ENCODE measurements at regions not wholly inside any gene's neighbourhood (a gene's known extent, or its start where the extent isn't known, plus 50 kb on each side); places are given as distances from the start of the nearest gene placed in this dataset.

DNA sequence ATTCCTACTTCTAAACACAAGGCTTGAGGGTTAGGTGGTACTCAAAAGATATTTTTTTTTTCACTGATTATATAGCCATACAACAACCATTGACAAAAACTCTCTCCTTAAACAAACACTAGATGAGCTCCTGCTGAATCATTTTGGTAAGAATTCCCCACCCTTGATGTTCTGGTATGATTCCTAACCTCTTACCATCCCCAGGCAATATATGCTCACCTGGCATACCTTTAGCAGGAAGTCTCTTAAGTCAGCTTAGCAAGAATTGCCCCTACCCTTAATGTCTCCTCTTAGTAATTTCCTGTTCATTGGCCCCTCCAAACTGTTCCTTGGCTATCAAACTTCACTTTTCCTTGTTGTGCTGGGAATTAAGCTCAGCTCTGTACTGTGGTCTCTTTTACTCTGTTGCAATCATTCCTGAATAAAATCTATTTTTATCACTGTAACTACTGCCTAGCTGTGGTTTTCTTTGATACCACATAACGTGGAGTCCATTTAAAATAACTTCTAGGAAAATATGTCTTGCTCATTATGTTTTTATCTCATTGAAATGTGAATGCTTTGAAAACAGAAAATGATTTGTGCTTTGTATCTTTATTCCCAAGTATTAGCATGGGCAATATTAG, 712.6 kb downstream of the SLC16A7 start:
- H3K27ac ChIP-seq (ENCODE audit: low read length), result no peak overlapping the region
- H3K4me1 ChIP-seq (ENCODE audit: insufficient read depth, low read length), result no peaks in the 10 kb centered on the region
- no peak overlapping the region for H3K9ac ChIP-seq (ENCODE audit: low read depth, low read length)
- no peaks in the 10 kb centered on the region for H3K27me3 ChIP-seq (ENCODE audit: insufficient read depth, low read length)
- H3K4me3 ChIP-seq (ENCODE audit: low read length), result no peak overlapping the region
- H3K9me3 ChIP-seq (ENCODE audit: insufficient read depth, low read depth, low read length), result no peaks in the 10 kb centered on the region
- no peaks in the 10 kb centered on the region for H3K36me3 ChIP-seq (ENCODE audit: insufficient read depth, low read depth, low read length)

DNA sequence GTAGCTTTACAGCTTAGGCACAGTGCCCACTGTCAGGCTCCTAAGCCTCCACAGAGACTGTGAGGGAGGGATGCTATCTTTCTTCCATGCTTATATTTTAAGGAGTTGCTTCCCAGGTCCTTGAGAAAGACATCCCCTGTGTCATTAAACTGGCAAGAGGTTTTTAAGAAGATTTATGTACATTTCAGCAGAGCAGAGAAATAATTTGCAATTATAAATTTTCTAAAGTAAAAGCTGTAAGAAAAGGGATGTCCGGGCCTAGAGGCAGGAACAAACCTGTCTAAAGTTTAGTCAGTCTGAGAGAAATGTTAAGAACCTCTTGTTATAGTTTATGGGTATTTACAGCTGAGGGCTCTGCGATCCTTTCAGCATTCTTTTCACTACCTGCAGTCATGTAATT, 716.1 kb downstream of the SLC16A7 start:
- no peaks in the 10 kb centered on the region for H3K36me3 ChIP-seq (ENCODE audit: insufficient read depth, low read depth, low read length)
- H3K27me3 ChIP-seq (ENCODE audit: insufficient read depth, low read length), result no peaks in the 10 kb centered on the region
- no peaks in the 10 kb centered on the region for H3K9me3 ChIP-seq (ENCODE audit: insufficient read depth, low read depth, low read length)
- H3K4me1 ChIP-seq (ENCODE audit: insufficient read depth, low read length), result no peaks in the 10 kb centered on the region
- no peak overlapping the region for H3K27ac ChIP-seq (ENCODE audit: low read length)
- H3K4me3 ChIP-seq (ENCODE audit: low read length), result no peak overlapping the region
- H3K9ac ChIP-seq (ENCODE audit: low read depth, low read length), result no peak overlapping the region

DNA sequence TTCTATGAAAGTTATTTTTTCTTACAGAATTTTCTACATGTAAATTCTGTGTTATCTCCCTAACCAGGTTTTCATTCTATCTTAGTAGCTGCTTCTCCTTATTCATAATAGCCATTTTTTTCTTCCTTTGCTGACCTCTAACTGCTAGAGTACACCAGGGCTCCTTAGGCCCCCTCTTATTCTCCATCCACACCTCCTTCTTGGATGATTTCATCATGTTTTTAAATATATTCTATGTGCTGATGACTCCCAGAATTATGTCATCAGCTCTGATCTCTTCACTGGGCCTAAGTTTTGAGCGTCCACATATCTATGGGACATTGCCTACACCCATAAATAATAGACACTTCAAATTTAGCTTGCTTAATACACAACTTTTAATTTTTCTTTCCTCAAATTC, 721.5 kb downstream of the SLC16A7 start:
- Histone ChIP-seq H3K4me1 (ENCODE audit: insufficient read depth, low read length) (no peaks in the 10 kb centered on the region), H3K27ac (ENCODE audit: low read length) (no peak overlapping the region), H3K9ac (ENCODE audit: low read depth, low read length) (no peak overlapping the region), H3K27me3 (ENCODE audit: insufficient read depth, low read length) (no peaks in the 10 kb centered on the region), H3K36me3 (ENCODE audit: insufficient read depth, low read depth, low read length) (no peaks in the 10 kb centered on the region), H3K4me3 (ENCODE audit: low read length) (no peak overlapping the region), H3K9me3 (ENCODE audit: insufficient read depth, low read depth, low read length) (no peaks in the 10 kb centered on the region)

DNA sequence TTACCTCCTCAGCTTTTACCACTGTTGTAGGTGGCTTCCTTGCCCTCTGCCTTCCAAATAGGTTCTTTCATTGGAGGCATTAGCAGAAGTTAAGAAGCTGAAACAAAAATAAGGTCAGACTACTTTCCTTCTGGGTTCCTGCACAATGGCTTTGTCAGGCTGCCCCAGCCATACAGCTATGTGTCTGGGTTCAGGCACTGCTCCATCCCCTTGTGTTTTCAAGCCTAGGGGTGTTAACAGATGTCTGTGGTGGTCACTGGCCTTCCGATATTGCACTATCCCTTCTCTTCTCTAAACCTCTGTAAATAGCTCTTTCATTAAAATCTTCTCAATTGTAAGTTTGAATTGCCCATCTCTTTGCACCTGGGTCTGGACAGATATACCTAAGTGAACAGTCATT, 728.9 kb downstream of the SLC16A7 start:
- Histone ChIP-seq H3K27ac (ENCODE audit: low read length) (no peak overlapping the region), H3K9me3 (ENCODE audit: insufficient read depth, low read depth, low read length) (no peaks in the 10 kb centered on the region), H3K4me3 (ENCODE audit: low read length) (no peak overlapping the region), H3K27me3 (ENCODE audit: insufficient read depth, low read length) (no peaks in the 10 kb centered on the region), H3K9ac (ENCODE audit: low read depth, low read length) (no peak overlapping the region), H3K4me1 (ENCODE audit: insufficient read depth, low read length) (no peaks in the 10 kb centered on the region), H3K36me3 (ENCODE audit: insufficient read depth, low read depth, low read length) (no peaks in the 10 kb centered on the region)

DNA sequence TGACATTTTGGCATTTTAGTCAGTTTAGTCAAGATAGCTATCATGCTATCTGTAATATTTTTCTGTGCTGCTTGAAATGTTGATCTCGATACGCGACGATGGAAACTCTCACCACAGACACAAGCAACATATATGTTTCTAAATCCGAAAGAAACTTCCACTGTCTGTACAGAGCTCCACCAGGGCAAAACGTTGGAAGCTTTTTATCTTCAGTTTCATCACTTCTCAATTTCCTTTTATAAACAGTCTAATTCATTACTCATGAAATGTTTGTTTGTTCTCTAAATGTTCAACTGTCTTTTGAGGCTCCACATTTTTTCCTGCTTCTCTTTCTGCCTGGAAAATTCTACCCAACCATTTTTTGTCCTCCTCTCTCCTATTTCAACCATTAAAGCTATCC, 737.6 kb downstream of the SLC16A7 start:
- Histone ChIP-seq H3K4me1 (ENCODE audit: insufficient read depth, low read length) (0 out of 2 replicates have a peak, but pooled peaks cover 4% of the 10 kb centered on the region), H3K27me3 (ENCODE audit: insufficient read depth, low read length) (no peaks in the 10 kb centered on the region), H3K27ac (ENCODE audit: low read length) (no peak overlapping the region), H3K9me3 (ENCODE audit: insufficient read depth, low read depth, low read length) (no peaks in the 10 kb centered on the region), H3K36me3 (ENCODE audit: insufficient read depth, low read depth, low read length) (no peaks in the 10 kb centered on the region), H3K4me3 (ENCODE audit: low read length) (no peak overlapping the region), H3K9ac (ENCODE audit: low read depth, low read length) (no peak overlapping the region)

DNA sequence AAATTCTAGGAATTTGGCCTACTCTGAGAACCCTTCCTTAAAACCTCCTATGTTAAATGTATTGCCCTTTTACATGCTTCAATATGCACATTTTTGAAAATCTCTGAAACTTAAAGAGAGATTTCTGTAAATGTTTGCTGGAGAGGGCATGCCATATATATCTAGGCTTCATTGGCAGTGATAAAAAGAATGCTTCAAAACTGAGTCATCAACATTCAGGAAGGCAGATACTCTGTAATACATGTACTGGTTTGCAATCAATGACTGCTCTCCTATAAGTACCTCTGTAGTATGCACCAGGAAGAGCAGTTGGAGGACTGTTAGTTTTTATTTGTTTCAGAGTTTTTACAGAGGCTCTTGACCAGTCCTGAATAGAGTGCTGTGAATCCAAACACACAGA, 739.9 kb downstream of the SLC16A7 start:
- no peaks in the 10 kb centered on the region for H3K27me3 ChIP-seq (ENCODE audit: insufficient read depth, low read length)
- no peak overlapping the region for H3K4me3 ChIP-seq (ENCODE audit: low read length)
- H3K36me3 ChIP-seq (ENCODE audit: insufficient read depth, low read depth, low read length), result no peaks in the 10 kb centered on the region
- no peak overlapping the region for H3K27ac ChIP-seq (ENCODE audit: low read length)
- H3K4me1 ChIP-seq (ENCODE audit: insufficient read depth, low read length), result 0 out of 2 replicates have a peak, but pooled peaks cover 4% of the 10 kb centered on the region
- no peak overlapping the region for H3K9ac ChIP-seq (ENCODE audit: low read depth, low read length)
- H3K9me3 ChIP-seq (ENCODE audit: insufficient read depth, low read depth, low read length), result no peaks in the 10 kb centered on the region

DNA sequence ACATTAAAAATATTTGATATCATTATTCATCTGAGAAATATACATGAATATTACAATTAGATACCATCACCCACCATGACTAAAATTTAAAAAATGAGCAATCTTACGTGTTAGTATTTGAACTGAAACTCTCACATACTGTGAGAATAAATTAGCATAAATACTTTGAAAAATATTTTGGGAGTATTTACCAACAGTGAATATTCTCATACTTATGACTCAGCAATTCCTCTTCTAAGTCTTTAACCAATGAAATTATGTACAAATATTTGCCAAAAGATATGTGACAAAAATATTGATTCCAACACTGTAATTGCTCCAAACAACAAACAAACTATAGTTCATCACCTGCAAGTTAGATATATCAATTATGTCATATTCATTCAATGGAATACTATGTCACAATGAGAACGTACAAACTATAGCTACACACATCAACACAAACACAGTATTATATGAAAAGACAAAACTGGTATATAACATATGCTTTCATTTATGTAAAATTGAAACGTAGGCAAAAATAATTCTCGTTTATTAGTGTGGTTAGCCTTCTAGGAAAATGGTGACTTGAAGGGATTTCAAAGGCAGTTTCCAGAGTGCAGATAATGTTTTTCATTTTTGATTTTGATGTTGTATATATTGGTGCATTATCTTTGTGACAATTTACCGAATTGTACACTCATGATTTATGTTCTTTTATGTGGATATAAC, 742.2 kb downstream of the SLC16A7 start:
- Histone ChIP-seq H3K4me1 (ENCODE audit: insufficient read depth, low read length) (0 out of 2 replicates have a peak, but pooled peaks cover 4% of the 10 kb centered on the region), H3K36me3 (ENCODE audit: insufficient read depth, low read depth, low read length) (no peaks in the 10 kb centered on the region), H3K9me3 (ENCODE audit: insufficient read depth, low read depth, low read length) (no peaks in the 10 kb centered on the region), H3K27me3 (ENCODE audit: insufficient read depth, low read length) (no peaks in the 10 kb centered on the region), H3K9ac (ENCODE audit: low read depth, low read length) (no peak overlapping the region), H3K27ac (ENCODE audit: low read length) (no peak overlapping the region), H3K4me3 (ENCODE audit: low read length) (no peak overlapping the region)

DNA sequence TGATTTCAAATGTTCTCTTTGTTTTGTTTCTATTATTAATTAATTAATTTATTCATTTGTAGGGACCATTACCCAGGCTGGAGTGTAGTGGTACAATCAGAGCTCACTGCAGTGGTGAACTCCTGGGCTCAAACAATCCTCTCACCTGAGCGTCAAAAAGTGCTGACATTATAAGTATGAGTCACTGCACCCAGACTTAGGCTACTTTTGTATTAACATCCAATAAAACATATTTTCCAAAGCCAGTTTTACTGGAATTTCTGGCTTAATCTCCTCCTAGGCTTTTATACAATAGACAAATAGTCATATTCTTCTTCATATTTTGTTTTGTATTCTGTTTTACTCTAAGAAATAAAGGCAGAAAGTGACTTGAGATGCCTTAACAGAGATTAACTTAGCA, 749.6 kb downstream of the SLC16A7 start:
- Histone ChIP-seq H3K27me3 (ENCODE audit: insufficient read depth, low read length) (no peaks in the 10 kb centered on the region), H3K36me3 (ENCODE audit: insufficient read depth, low read depth, low read length) (no peaks in the 10 kb centered on the region), H3K4me3 (ENCODE audit: low read length) (no peak overlapping the region), H3K4me1 (ENCODE audit: insufficient read depth, low read length) (no peaks in the 10 kb centered on the region), H3K9me3 (ENCODE audit: insufficient read depth, low read depth, low read length) (no peaks in the 10 kb centered on the region), H3K9ac (ENCODE audit: low read depth, low read length) (no peak overlapping the region), H3K27ac (ENCODE audit: low read length) (no peak overlapping the region)

DNA sequence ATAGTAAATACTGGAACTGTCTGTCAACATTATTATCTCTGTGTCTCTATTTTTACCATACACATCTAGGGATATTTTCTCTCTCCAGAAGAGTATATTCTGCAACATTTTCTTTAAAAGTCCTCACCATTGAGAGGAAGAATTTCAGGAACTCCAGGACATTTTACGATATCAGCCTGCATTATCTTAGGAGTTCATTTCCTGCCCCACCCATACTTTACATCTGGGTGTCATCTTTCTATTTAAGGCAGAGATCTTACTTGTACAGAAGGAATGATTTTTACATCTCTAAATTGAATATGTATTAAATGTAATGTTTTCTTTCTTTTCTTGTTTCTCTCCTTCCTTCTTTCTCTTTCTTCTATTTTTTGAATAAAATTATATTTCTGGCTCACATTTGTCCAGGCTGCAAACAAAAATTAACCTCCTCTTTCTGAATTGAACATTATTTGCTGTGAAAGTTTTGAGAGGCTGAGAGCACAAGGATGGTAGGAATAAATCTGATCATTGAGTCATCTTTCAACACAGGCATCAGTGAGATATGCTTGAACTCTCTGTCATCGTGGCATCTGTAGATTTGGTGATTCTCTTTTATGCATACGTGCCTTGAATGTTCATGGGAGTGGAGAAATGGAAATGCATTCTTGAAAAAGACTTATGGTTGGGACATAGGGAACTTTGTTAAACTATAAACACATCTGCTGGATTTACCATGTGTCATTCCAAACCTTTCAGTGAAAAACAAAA, 753.6 kb downstream of the SLC16A7 start:
- Histone ChIP-seq H3K27ac (ENCODE audit: low read length) (no peak overlapping the region), H3K36me3 (ENCODE audit: insufficient read depth, low read depth, low read length) (no peaks in the 10 kb centered on the region), H3K9ac (ENCODE audit: low read depth, low read length) (no peak overlapping the region), H3K9me3 (ENCODE audit: insufficient read depth, low read depth, low read length) (no peaks in the 10 kb centered on the region), H3K4me1 (ENCODE audit: insufficient read depth, low read length) (no peaks in the 10 kb centered on the region), H3K4me3 (ENCODE audit: low read length) (no peak overlapping the region), H3K27me3 (ENCODE audit: insufficient read depth, low read length) (no peaks in the 10 kb centered on the region)

DNA sequence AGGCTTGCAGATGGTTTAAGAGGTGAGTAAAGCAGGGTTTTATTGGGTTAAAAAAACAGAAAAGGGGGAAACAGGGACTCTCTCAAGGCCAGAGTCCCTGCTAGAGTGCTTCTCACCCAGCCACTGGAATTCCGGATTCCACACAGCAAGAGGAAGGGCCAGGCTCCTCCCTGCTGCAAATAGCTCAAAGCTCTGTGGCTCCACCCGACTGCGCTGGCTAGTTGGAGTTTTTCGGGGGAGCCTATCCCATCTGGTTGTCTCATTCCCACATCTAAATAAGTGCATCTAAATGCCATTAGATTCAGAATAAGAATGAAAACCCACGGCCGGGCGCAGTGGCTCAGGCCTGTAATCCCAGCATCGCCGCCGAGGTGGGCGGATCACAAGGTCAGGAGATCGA, 791.5 kb downstream of the SLC16A7 start:
- no peaks in the 10 kb centered on the region for H3K4me1 ChIP-seq (ENCODE audit: insufficient read depth, low read length)
- H3K27ac ChIP-seq (ENCODE audit: low read length), result no peak overlapping the region
- H3K9me3 ChIP-seq (ENCODE audit: insufficient read depth, low read depth, low read length), result 0 out of 2 replicates have a peak, but pooled peaks cover 9% of the 10 kb centered on the region
- H3K9ac ChIP-seq (ENCODE audit: low read depth, low read length), result no peak overlapping the region
- H3K4me3 ChIP-seq (ENCODE audit: low read length), result no peak overlapping the region
- H3K27me3 ChIP-seq (ENCODE audit: insufficient read depth, low read length), result no peaks in the 10 kb centered on the region
- no peaks in the 10 kb centered on the region for H3K36me3 ChIP-seq (ENCODE audit: insufficient read depth, low read depth, low read length)

DNA sequence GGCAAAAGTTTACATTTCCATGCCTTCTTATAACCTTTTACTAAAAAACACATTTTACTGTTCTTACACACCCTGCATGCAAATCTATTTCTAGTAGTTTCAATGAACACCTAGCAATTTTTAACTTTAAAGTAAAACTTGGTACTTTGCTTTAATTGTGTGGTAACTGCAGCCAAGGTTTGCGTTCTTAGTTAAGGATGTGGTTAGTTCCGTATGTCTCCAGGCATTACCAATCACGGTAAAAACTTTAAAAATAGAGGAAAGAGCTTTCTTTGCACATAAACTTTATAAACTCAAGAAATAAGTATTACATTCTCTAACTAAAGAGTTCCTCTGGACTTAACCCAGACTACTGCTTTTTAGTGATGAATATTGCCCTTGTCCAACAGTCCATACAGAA, 795.2 kb downstream of the SLC16A7 start:
- no peak overlapping the region for H3K27ac ChIP-seq (ENCODE audit: low read length)
- H3K27me3 ChIP-seq (ENCODE audit: insufficient read depth, low read length), result no peaks in the 10 kb centered on the region
- H3K4me3 ChIP-seq (ENCODE audit: low read length), result no peak overlapping the region
- H3K9me3 ChIP-seq (ENCODE audit: insufficient read depth, low read depth, low read length), result no peaks in the 10 kb centered on the region; the same call in 1 of the 2 replicates
- no peaks in the 10 kb centered on the region for H3K36me3 ChIP-seq (ENCODE audit: insufficient read depth, low read depth, low read length)
- no peaks in the 10 kb centered on the region for H3K4me1 ChIP-seq (ENCODE audit: insufficient read depth, low read length)
- no peak overlapping the region for H3K9ac ChIP-seq (ENCODE audit: low read depth, low read length)

DNA sequence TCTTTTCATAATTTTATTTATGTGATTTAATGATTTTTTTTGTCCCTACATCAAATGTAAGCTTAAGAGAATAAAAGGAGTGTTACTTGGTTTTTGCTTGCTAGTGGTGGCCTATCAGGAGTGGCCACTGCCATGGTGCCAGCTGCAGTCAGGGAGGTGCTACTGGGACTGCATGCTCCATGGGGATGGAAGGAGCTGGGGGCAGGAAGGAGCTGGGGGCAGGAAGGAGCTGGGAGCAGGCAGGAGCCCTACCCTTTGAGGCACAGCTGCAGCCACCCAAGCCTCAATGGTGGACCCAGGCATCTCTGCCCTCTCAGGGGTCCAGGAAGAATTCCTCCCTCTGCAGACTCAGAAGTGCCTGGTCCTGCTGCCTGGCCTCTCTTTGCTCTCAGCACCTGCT, 796.0 kb downstream of the SLC16A7 start:
- H3K4me3 ChIP-seq (ENCODE audit: low read length), result no peak overlapping the region
- no peaks in the 10 kb centered on the region for H3K36me3 ChIP-seq (ENCODE audit: insufficient read depth, low read depth, low read length)
- H3K27ac ChIP-seq (ENCODE audit: low read length), result no peak overlapping the region
- no peaks in the 10 kb centered on the region; the same call in 1 of the 2 replicates for H3K9me3 ChIP-seq (ENCODE audit: insufficient read depth, low read depth, low read length)
- no peak overlapping the region for H3K9ac ChIP-seq (ENCODE audit: low read depth, low read length)
- H3K27me3 ChIP-seq (ENCODE audit: insufficient read depth, low read length), result no peaks in the 10 kb centered on the region
- no peaks in the 10 kb centered on the region for H3K4me1 ChIP-seq (ENCODE audit: insufficient read depth, low read length)

All from iPS-20b (cell line).